MCF 10A (cell line): ENCODE measurements at regions not wholly inside any gene's neighbourhood (a gene's known extent, or its start where the extent isn't known, plus 50 kb on each side); places are given as distances from the start of the nearest gene placed in this dataset.

Experiments used
- BruUV-seq: library from RNA; stranded (reverse); fragments of 400-500 nt; replicated peaks from 2 replicates; lab custom pipeline; 2021; lab: Mats Ljungman, UMichigan
- CTCF ChIA-PET: fragments of 300-600 bp; sonication (Branson Sonifier 250); formaldehyde crosslinking; extraction: SDS; loops from one replicate; lab custom pipeline; 2021; ENCODE audit warnings: antibody characterized with exemption, inconsistent platforms; lab: Yijun Ruan, JAX
- POLR2A ChIA-PET: fragments of 300-600, 350-650 bp; sonication (Branson Sonifier 250); formaldehyde crosslinking; extraction: SDS; loops from one replicate; lab custom pipeline; 2020; ENCODE audit warnings: antibody characterized with exemption, inconsistent platforms; lab: Yijun Ruan, JAX
- DNase-seq: peaks from one replicate; pipeline ENCODE4 v3.0.0-alpha.2; 2018; ENCODE audit not compliant: unreplicated experiment
- H3K27ac Mint-ChIP-seq: one replicate; pipeline ENCODE4 v1.8.0; 2022; ENCODE audit warnings: mild to moderate bottlenecking, low read depth, mixed read lengths; ENCODE audit not compliant: unreplicated experiment
- H3K27me3 Mint-ChIP-seq: one replicate; pipeline ENCODE4 v1.8.0; 2022; ENCODE audit warnings: mixed read lengths; ENCODE audit not compliant: insufficient read depth, unreplicated experiment
- H3K36me3 Mint-ChIP-seq: one replicate; pipeline ENCODE4 v1.8.0; 2022; ENCODE audit warnings: mild to moderate bottlenecking, moderate library complexity, mixed read lengths; ENCODE audit not compliant: insufficient read depth, unreplicated experiment
- H3K4me1 Mint-ChIP-seq: one replicate; pipeline ENCODE4 v1.8.0; 2022; ENCODE audit warnings: mixed read lengths; ENCODE audit not compliant: insufficient read depth, unreplicated experiment
- H3K4me3 Mint-ChIP-seq: one replicate; pipeline ENCODE4 v1.8.0; 2022; ENCODE audit warnings: mild to moderate bottlenecking, moderate library complexity, mixed read lengths; ENCODE audit not compliant: unreplicated experiment
- H3K9me3 Mint-ChIP-seq: one replicate; pipeline ENCODE4 v1.8.0; 2022; ENCODE audit warnings: mixed read lengths; ENCODE audit not compliant: unreplicated experiment
- CTCF ChIP-seq: fragments of 200-600 bp; IDR thresholded peaks from one replicate; pipeline ENCODE4 v1.8.0; 2022; ENCODE audit warnings: antibody characterized with exemption, mild to moderate bottlenecking; ENCODE audit not compliant: unreplicated experiment
- intact Hi-C: fragments of 100-400 bp; cut with micrococcal nuclease; formaldehyde crosslinking; loops from 2 replicates; pipeline ENCODE4 v1.14.1; 2022

GRCh38 chr13:67568205-67568604 is 338.1 kb upstream of the PCDH9 start:
- Mint-ChIP-seq H3K4me3 (no peak overlapping the region), H3K9me3 (no peaks in the 10 kb centered on the region), H3K36me3 (no peaks in the 10 kb centered on the region), H3K4me1 (no peaks in the 10 kb centered on the region), H3K27me3 (no peaks in the 10 kb centered on the region), H3K27ac (no peak overlapping the region)
- no peak for TF ChIP-seq CTCF
- intact Hi-C loops, result no loop called here
- POLR2A ChIA-PET, result no interaction called here
- no peak for DNase-seq
- CTCF ChIA-PET, result interaction anchor here (1.0 kb wide), 1 partner anchor 18 kb away, joined by 6 read pairs; no protein-coding TSS in a partner anchor
- no TSS peak for BruUV-seq

- H3K4me1 Mint-ChIP-seq, result no peaks in the 10 kb centered on the region
- intact Hi-C loops, result no loop called here
- H3K27me3 Mint-ChIP-seq, result no peaks in the 10 kb centered on the region
Measured at GRCh38 chr13:67557642-67558241, 327.6 kb upstream of the PCDH9 start.

GRCh38 chr13:67557118-67557517 is 327.0 kb upstream of the PCDH9 start:
- Mint-ChIP-seq H3K4me1 (no peaks in the 10 kb centered on the region), H3K27ac (no peak overlapping the region), H3K27me3 (no peaks in the 10 kb centered on the region), H3K9me3 (peaks cover 10% of the 10 kb centered on the region), H3K36me3 (peaks cover 7% of the 10 kb centered on the region), H3K4me3 (no peak overlapping the region)
- intact Hi-C loops, result no loop called here
- TF ChIP-seq CTCF, result no peak
- POLR2A ChIA-PET, result no interaction called here
- no TSS peak for BruUV-seq
- no peak for DNase-seq
- CTCF ChIA-PET, result no interaction called here

More at GRCh38 chr13:67557642-67558241, 327.6 kb upstream of the PCDH9 start:
- peaks cover 10% of the 10 kb centered on the region for H3K9me3 Mint-ChIP-seq
- POLR2A ChIA-PET, result no interaction called here
- TF ChIP-seq CTCF, result no peak
- peaks cover 7% of the 10 kb centered on the region for H3K36me3 Mint-ChIP-seq
- peak; percentile 22 for DNase-seq
- CTCF ChIA-PET, result no interaction called here
- no peak overlapping the region for H3K4me3 Mint-ChIP-seq
- H3K27ac Mint-ChIP-seq, result no peak overlapping the region
- BruUV-seq, result no TSS peak

GRCh38 chr13:67554746-67555452 is 324.8 kb upstream of the PCDH9 start:
- Mint-ChIP-seq H3K9me3 (peaks cover 17% of the 10 kb centered on the region), H3K4me3 (no peak overlapping the region), H3K36me3 (peaks cover 12% of the 10 kb centered on the region), H3K4me1 (peaks cover 5% of the 10 kb centered on the region), H3K27ac (no peak overlapping the region), H3K27me3 (no peaks in the 10 kb centered on the region)
- ChIA-PET CTCF (interaction anchor here (0.5 to 0.6 kb wide), 2 partner anchors 191 to 349 kb away, joined by 3 to 4 read pairs; no protein-coding TSS in a partner anchor), POLR2A (no interaction called here)
- DNase-seq, result no peak
- no TSS peak for BruUV-seq
- TF ChIP-seq CTCF, result no peak
- intact Hi-C loops, result no loop called here
